GM23338 (cell line): ENCODE measurements at regions not wholly inside any gene's neighbourhood (a gene's known extent, or its start where the extent isn't known, plus 50 kb on each side); places are given as distances from the start of the nearest gene placed in this dataset.

ENCODE experiments used
- ATAC-seq: fragments of 200-7000 bp; cut with Tn5 transposase; 3 replicates; pipeline ENCODE4 v1.9.1; 2020
- DNase-seq: peaks from one replicate; pipeline ENCODE4 v3.0.0-alpha.2; 2015; ENCODE audit warnings: low spot score
- H2AFZ ChIP-seq: fragments of 200-600 bp; sonication (generic); 2 replicates; pipeline ENCODE4 v1.8.0; 2016; ENCODE audit warnings: antibody characterized with exemption, mild to moderate bottlenecking, moderate library complexity
- H3F3A ChIP-seq: fragments of 200-600 bp; sonication (generic); replicated peaks from 2 replicates; pipeline ENCODE4 v1.8.0; 2017; ENCODE audit warnings: antibody characterized with exemption, mixed run types, low read depth
- H3K27ac ChIP-seq: fragments of 200-600 bp; sonication (generic); 2 replicates; pipeline ENCODE4 v1.6.1; 2016; ENCODE audit warnings: low read depth
- H3K27me3 ChIP-seq: fragments of 200-600 bp; sonication (generic); 2 replicates; pipeline ENCODE4 v1.8.0; 2016; ENCODE audit warnings: mild to moderate bottlenecking, mixed run types, moderate library complexity; ENCODE audit not compliant: insufficient read depth
- H3K36me3 ChIP-seq: fragments of 200-600 bp; sonication (generic); 2 replicates; pipeline ENCODE4 v1.8.0; 2016; ENCODE audit warnings: mild to moderate bottlenecking; ENCODE audit not compliant: insufficient read depth
- H3K4me1 ChIP-seq: fragments of 200-600 bp; sonication (generic); 2 replicates; pipeline ENCODE4 v1.8.0; 2016; ENCODE audit warnings: mild to moderate bottlenecking, moderate library complexity; ENCODE audit not compliant: insufficient read depth
- H3K4me2 ChIP-seq: fragments of 200-600 bp; sonication (generic); 2 replicates; pipeline ENCODE4 v1.7.1; 2017; ENCODE audit warnings: mixed run types
- H3K4me3 ChIP-seq: fragments of 200-600 bp; sonication (generic); 2 replicates; pipeline ENCODE4 v1.6.1; 2016; ENCODE audit warnings: mixed run types
- H3K79me2 ChIP-seq: fragments of 200-600 bp; sonication (generic); replicated peaks from 2 replicates; pipeline ENCODE4 v1.8.0; 2017; ENCODE audit warnings: mild to moderate bottlenecking; ENCODE audit not compliant: insufficient read depth
- H3K9me2 ChIP-seq: fragments of 200-600 bp; sonication (generic); 2 replicates; pipeline ENCODE4 v1.8.0; 2017; ENCODE audit not compliant: insufficient read depth
- H4K20me1 ChIP-seq: fragments of 200-600 bp; sonication (generic); replicated peaks from 2 replicates; pipeline ENCODE4 v1.8.0; 2017; ENCODE audit warnings: mild to moderate bottlenecking; ENCODE audit not compliant: insufficient read depth
- H3K27ac Mint-ChIP-seq: 2 replicates; pipeline ENCODE4 v1.8.0; 2020; ENCODE audit warnings: inconsistent platforms, mild to moderate bottlenecking, moderate library complexity, mixed read lengths
- H3K27me3 Mint-ChIP-seq: 3 replicates; pipeline ENCODE4 v1.8.0; 2022; ENCODE audit warnings: low read depth, mild to moderate bottlenecking, moderate library complexity, mixed read lengths, inconsistent platforms; ENCODE audit not compliant: insufficient read depth, poor library complexity
- H3K36me3 Mint-ChIP-seq: 3 replicates; pipeline ENCODE4 v1.8.0; 2021; ENCODE audit warnings: low read depth, mild to moderate bottlenecking, inconsistent platforms, moderate library complexity, mixed read lengths
- H3K4me1 Mint-ChIP-seq: 3 replicates; pipeline ENCODE4 v1.8.0; 2020; ENCODE audit warnings: mild to moderate bottlenecking, inconsistent platforms, mixed read lengths
- H3K4me3 Mint-ChIP-seq: 3 replicates; pipeline ENCODE4 v1.8.0; 2021; ENCODE audit warnings: moderate library complexity, mild to moderate bottlenecking, inconsistent platforms, mixed read lengths
- H3K9me3 Mint-ChIP-seq: 3 replicates; pipeline ENCODE4 v1.8.0; 2020; ENCODE audit warnings: moderate library complexity, mild to moderate bottlenecking, inconsistent platforms, mixed read lengths
- CTCF ChIP-seq, 2 experiments: fragments of 200-600 bp in 1 of 2; sonication (generic) in 1 of 2; conservative IDR thresholded peaks; 2 replicates each; pipeline versions ENCODE4 v1.5.1 to v1.6.1; 2016 to 2017; ENCODE audit warnings: antibody characterized with exemption in 2 of 2, low read depth in 2 of 2, mild to moderate bottlenecking in 2 of 2, moderate library complexity in 1 of 2
- ETS1 ChIP-seq: IDR thresholded peaks from 2 replicates; pipeline ENCODE4 v1.6.1; 2016; ENCODE audit warnings: antibody characterized with exemption
- EZH2 ChIP-seq: fragments of 200-600 bp; sonication (generic); IDR thresholded peaks from one replicate; pipeline ENCODE4 v1.8.0; 2017; ENCODE audit warnings: antibody characterized with exemption, mild to moderate bottlenecking, low read depth; ENCODE audit not compliant: unreplicated experiment
- EZH2phosphoT487 ChIP-seq: fragments of 200-600 bp; sonication (generic); IDR thresholded peaks from one replicate; pipeline ENCODE4 v1.8.1; 2018; ENCODE audit warnings: antibody characterized with exemption; ENCODE audit not compliant: unreplicated experiment
- JUNB ChIP-seq: IDR thresholded peaks from one replicate; pipeline ENCODE4 v1.6.1; 2016; ENCODE audit warnings: antibody characterized with exemption; ENCODE audit not compliant: unreplicated experiment
- NANOG ChIP-seq: IDR thresholded peaks from 2 replicates; pipeline ENCODE4 v1.6.1; 2016; ENCODE audit warnings: antibody characterized with exemption, borderline replicate concordance
- POLR2AphosphoS5 ChIP-seq: IDR thresholded peaks from 2 replicates; pipeline ENCODE4 v1.6.1; 2016; ENCODE audit warnings: antibody characterized with exemption, low read depth
- STAT1 ChIP-seq: IDR thresholded peaks from one replicate; pipeline ENCODE4 v1.6.1; 2016; ENCODE audit warnings: antibody characterized with exemption; ENCODE audit not compliant: unreplicated experiment
- ZNF114 ChIP-seq: fragments of 250-450 bp; sonication (Bioruptor Pico); IDR thresholded peaks from 2 replicates; pipeline ENCODE4 v1.5.0; 2020; ENCODE audit warnings: mild to moderate bottlenecking, moderate library complexity
- ZNF331 ChIP-seq: fragments of 250-450 bp; sonication (Bioruptor Pico); IDR thresholded peaks from 2 replicates; pipeline ENCODE4 v1.5.0; 2020; ENCODE audit warnings: low read depth, mild to moderate bottlenecking, moderate library complexity
- ZNF462 ChIP-seq: fragments of 250-450 bp; sonication (Bioruptor Pico); IDR thresholded peaks from 2 replicates; pipeline ENCODE4 v1.5.0; 2020; ENCODE audit warnings: mild to moderate bottlenecking, moderate library complexity

- Histone ChIP-seq H3K27me3 (no peaks in the 10 kb centered on the region), H3K36me3 (no peaks in the 10 kb centered on the region), H4K20me1 (no peaks in the 10 kb centered on the region), H3K79me2 (no peaks in the 10 kb centered on the region), H3K4me2 (no peak overlapping the region), H2AFZ (no peak overlapping the region), H3K9me2 (no peaks in the 10 kb centered on the region), H3K4me3 (no peak overlapping the region), H3K27ac (no peak overlapping the region), H3F3A (no peaks in the 10 kb centered on the region), H3K4me1 (no peaks in the 10 kb centered on the region)
- no peak overlapping the region for H3K4me3 Mint-ChIP-seq
- no peak for ATAC-seq
- H3K9me3 Mint-ChIP-seq, result no peaks in the 10 kb centered on the region
- no peaks in the 10 kb centered on the region for H3K27me3 Mint-ChIP-seq
- H3K27ac Mint-ChIP-seq, result no peak overlapping the region
- H3K36me3 Mint-ChIP-seq, result no peaks in the 10 kb centered on the region
- TF ChIP-seq POLR2AphosphoS5 (no peak), CTCF (conservative IDR thresholded peaks at IDR 0.05; ENCODE audit: low read depth in 2 of 2) (peak; percentile 63 to 71), EZH2phosphoT487 (no peak)
- H3K4me1 Mint-ChIP-seq, result no peaks in the 10 kb centered on the region
- DNase-seq, result peak; percentile 10
Observed at GRCh38 chr3:67901681-67902080, 247.3 kb upstream of the SUCLG2 start.

GRCh38 chr3:67898916-67899315 is 244.5 kb upstream of the SUCLG2 start:
- H3K27me3 Mint-ChIP-seq, result no peaks in the 10 kb centered on the region
- Histone ChIP-seq H3F3A (no peaks in the 10 kb centered on the region), H4K20me1 (no peaks in the 10 kb centered on the region), H3K4me2 (no peak overlapping the region), H3K36me3 (no peaks in the 10 kb centered on the region), H3K4me3 (no peak overlapping the region), H3K27ac (no peak overlapping the region), H3K79me2 (no peaks in the 10 kb centered on the region), H3K4me1 (no peaks in the 10 kb centered on the region), H3K9me2 (no peaks in the 10 kb centered on the region), H2AFZ (no peak overlapping the region), H3K27me3 (no peaks in the 10 kb centered on the region)
- no peaks in the 10 kb centered on the region for H3K36me3 Mint-ChIP-seq
- H3K9me3 Mint-ChIP-seq, result no peaks in the 10 kb centered on the region
- H3K27ac Mint-ChIP-seq, result no peak overlapping the region
- ATAC-seq (no peak), DNase-seq (no peak)
- no peak overlapping the region for H3K4me3 Mint-ChIP-seq
- TF ChIP-seq ZNF462 (CRISPR knock-in tag), result no peak
- no peak for TF ChIP-seq ETS1
- TF ChIP-seq STAT1, result no peak
- TF ChIP-seq ZNF331, result no peak
- no peak for TF ChIP-seq POLR2AphosphoS5
- TF ChIP-seq JUNB, result no peak
- no peak for TF ChIP-seq CTCF (conservative IDR thresholded peaks at IDR 0.05; ENCODE audit: low read depth in 2 of 2)
- no peak for TF ChIP-seq NANOG
- TF ChIP-seq ZNF114 (CRISPR knock-in tag), result no peak
- TF ChIP-seq EZH2, result no peak
- TF ChIP-seq EZH2phosphoT487, result no peak
- H3K4me1 Mint-ChIP-seq, result no peaks in the 10 kb centered on the region
